GM19438 (cell line): ENCODE measurements at regions not wholly inside any gene's neighbourhood (a gene's known extent, or its start where the extent isn't known, plus 50 kb on each side); places are given as distances from the start of the nearest gene placed in this dataset.

ENCODE experiments used
- ATAC-seq: cut with Tn5 transposase; IDR thresholded peaks from one replicate; pipeline ENCODE4 v1.9.1; 2021; ENCODE audit warnings: low read depth; ENCODE audit not compliant: unreplicated experiment

- no peak for ATAC-seq
Observed at GRCh38 chr11:80593648-80594374, 1153.0 kb upstream of the TENM4 start.

DNA sequence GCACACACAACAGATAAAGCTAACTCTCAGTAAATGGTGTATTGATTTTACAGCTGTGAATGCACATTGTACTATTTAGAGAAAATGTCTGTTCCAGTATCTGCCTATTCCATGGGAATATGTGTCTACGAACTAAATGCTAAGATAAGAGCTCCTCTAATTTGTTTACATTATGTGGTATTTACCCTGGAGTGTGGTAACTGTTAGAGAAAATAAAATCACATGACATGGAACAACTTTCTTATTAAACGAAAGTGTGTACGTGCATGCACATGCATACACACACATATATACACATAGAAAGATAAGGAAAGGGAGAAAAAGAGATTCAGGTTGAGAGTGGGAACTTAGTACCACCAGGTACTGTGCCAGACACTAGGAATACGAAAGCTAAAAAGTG lies 1151.7 kb upstream of the TENM4 start:
- no peak for ATAC-seq

- no peak for ATAC-seq
Observed at GRCh38 chr11:80587906-80588305, 1147.1 kb upstream of the TENM4 start.

GRCh38 chr11:80586464-80586863 lies 1145.6 kb upstream of the TENM4 start:
- no peak for ATAC-seq

- ATAC-seq: no peak
Observed at GRCh38 chr11:80584661-80585060, 1143.8 kb upstream of the TENM4 start.

DNA sequence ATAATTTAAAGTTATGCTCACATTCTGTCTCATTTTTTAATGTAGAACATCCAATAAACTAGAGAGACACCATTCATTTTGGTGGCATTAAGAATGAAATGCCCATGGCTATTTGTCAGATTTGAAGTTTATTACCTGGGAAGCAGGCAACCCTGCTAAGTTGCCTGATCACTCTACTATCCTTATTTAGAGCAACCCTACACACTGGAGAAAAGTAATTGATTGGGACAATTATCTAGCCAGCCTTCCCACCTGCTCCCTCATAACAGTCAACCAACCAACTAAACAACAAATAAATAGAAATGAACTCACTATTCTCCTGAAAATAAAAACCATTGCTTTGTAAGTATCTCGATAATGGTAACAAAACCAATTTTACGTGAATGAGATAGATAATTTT lies 1129.0 kb upstream of the TENM4 start:
- ATAC-seq: no peak

GRCh38 chr11:80565231-80565630 lies 1124.4 kb upstream of the TENM4 start:
- ATAC-seq: no peak

DNA sequence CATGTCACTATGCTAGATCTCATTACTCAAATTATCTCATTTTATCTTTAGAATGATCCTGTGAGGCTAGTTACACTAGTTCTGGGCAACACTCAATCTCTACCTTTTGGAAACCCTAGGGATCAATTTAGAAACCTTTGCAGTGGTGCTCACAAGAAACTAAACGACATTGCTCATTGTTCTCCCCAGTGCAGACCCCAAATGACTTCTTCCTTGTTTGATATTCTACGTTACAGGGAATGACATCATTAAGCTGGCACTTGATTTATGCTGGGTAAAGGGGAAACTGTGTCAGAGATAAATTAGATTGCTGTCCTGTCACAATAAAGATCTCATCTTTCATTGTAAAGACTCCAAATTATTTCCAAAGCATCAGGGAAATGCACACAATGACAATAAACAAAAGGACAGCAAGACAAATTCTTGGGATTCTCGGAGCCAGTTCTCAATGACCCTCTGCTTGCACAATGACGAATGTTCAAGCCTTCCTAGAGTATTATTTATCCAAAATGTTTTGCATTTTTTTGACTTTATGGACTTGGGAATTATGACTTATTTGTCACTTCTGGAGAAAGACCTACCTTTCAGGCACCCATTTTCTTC lies 1121.8 kb upstream of the TENM4 start:
- no peak for ATAC-seq

DNA sequence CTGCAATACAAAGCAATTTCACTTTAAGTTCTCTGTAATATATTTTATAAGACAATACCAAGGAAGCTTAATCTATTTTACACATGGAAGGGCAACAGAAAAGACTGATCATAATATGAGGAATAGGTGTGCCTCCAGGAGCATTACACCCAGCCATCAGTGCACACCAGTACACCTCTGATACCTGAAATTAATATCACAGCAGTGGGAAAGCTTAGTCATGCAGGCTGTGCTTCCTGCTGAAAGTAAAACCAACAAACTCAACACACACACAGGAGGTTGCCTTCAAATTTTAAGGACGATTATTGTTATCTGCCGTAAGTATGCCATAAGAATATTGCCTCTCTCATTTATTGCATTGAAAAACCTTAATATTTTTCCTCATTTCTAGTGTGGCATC lies 1119.1 kb upstream of the TENM4 start:
- ATAC-seq: no peak

GRCh38 chr11:80553565-80553964 lies 1112.7 kb upstream of the TENM4 start:
- no peak for ATAC-seq

- no peak for ATAC-seq
Observed at GRCh38 chr11:80542704-80543103, 1101.9 kb upstream of the TENM4 start.

DNA sequence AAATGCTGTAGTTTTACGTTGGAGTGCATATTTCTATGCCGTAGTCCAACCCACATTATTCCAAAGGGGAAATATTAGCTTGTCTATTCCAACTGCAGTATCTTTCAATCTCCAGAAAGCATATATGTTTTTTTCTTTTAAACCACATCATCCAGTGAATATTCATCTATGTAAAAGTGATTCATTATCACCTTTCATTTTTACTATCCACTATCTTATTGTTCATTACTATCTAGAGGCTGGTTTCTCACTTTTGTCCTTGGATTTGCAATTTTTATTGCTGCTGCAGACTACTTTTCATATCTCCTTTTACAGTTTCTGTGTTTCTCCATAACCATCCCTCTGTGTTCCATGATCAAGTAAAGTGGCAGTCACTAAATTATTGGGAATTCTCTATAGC lies 1097.2 kb upstream of the TENM4 start:
- no peak for ATAC-seq

- no peak for ATAC-seq
Observed at GRCh38 chr11:80533463-80533862, 1092.6 kb upstream of the TENM4 start.

DNA sequence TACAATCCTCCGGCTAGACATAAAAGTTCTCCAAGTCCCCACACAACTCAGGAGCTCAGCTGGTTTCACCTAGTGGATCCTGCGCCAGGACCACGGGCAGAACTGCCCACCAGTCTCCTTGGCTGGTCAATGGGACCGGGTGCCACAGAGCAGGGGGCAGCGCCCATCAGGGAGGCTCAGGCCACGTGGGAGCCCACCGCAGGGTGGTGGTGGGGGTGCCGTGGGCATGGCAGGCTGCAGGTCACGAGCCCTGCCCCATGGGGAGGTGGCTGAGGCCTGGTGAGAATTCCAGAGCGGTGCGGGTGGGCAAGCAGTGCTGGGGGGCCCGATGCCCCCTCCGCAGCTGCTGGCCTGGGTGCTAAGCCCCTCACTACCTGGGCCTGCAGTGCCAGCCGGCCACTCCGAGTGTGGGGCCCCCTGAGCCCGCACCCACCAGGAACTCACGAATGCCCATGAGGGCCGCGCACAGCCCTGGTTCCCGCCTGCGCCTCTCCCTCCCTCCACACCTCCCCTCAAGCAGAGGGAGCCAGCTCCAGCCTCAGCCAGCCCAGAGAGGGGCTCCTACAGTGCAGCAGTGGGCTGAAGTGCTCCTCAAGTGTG lies 1091.9 kb upstream of the TENM4 start:
- ATAC-seq: no peak

DNA sequence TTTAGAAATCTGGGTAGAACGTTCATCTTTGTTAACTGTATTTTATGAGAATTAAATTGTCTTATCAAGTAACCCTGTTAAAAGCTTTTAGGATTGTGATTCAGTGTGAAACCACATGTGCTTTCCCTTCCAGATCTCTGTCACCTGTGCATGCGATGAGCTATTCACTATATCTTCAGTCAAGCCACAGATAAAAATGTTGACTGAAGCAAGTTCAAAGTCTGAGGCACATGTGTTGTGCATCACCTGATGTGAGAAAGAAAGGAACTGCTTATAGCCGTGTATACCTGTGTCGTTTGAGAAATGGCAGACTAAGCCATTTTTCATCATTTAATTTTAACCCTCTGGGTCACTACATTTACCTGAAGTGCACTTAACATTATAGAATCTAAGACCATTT lies 1088.9 kb upstream of the TENM4 start:
- ATAC-seq: no peak

GRCh38 chr11:80525663-80526405 lies 1085.0 kb upstream of the TENM4 start:
- ATAC-seq: no peak

GRCh38 chr11:80524349-80524748 lies 1083.5 kb upstream of the TENM4 start:
- ATAC-seq: no peak

- no peak for ATAC-seq
Observed at GRCh38 chr11:80523057-80523456, 1082.2 kb upstream of the TENM4 start.

DNA sequence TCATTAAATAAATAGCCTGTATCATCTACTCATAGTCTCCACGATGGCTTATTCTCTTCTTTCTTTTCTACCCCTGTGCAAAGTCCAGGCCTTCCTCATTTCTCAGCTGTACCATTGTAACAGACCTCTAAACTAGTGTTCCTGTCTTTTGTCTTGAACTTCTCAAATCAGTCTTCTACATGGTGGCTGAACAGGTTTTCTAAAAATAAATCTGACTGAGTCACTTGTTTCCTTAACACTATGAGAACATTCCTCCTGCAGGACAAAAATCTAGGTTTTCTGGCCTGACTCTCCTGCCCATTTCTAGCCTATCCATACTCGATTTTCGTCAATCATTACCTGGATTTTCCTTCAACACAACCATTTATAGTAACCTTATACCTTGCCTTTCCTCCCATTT lies 1080.8 kb upstream of the TENM4 start:
- no peak for ATAC-seq

DNA sequence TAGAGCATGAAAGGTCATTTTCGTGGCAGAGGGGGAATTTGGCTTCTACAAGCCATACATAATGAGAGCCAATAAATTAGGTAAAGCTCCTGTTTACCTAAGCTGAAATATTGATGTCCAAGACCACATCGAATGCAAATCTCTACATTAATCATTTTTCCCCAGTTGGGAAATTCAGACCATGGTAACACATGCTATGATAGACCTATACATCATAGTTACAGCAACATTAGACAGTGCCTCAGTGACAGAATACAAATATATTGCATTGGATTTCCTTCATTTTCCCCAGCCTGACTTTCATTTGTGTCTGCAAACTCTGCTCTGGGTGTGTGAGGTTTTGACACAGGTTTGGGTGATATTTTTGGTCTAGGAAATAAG lies 1079.7 kb upstream of the TENM4 start:
- no peak for ATAC-seq
